Right cardiac atrium (tissue), 5 donors: ENCODE measurements at regions not wholly inside any gene's neighbourhood (a gene's known extent, or its start where the extent isn't known, plus 50 kb on each side); places are given as distances from the start of the nearest gene placed in this dataset.
A peak's percentile ranks its signal among the peaks of the same experiment; 100 is the strongest.

ENCODE experiments used
- ATAC-seq, 2 donors: fragments of 200-7000 bp; cut with Tn5 transposase; one replicate each; pipeline versions ENCODE4 v1.8.0 to v1.9.1; 2020; ENCODE audit warnings: moderate library complexity in 2 of 2, mild to moderate bottlenecking in 1 of 2
- DNase-seq, 3 donors: peaks; one replicate each; pipeline ENCODE4 v3.0.0-alpha.2; 2020
- H3K27ac ChIP-seq: one replicate; pipeline ENCODE4 v1.5.1; 2013; ENCODE audit warnings: mild to moderate bottlenecking, low read length, control low read depth, moderate library complexity
- H3K27me3 ChIP-seq: one replicate; pipeline ENCODE4 v1.6.1; 2013; ENCODE audit not compliant: control insufficient read depth, insufficient read depth
- H3K4me1 ChIP-seq: one replicate; pipeline ENCODE4 v1.6.1; 2013; ENCODE audit warnings: low read length; ENCODE audit not compliant: control insufficient read depth, insufficient read depth
- H3K4me3 ChIP-seq: one replicate; pipeline ENCODE4 v1.5.1; 2013; ENCODE audit warnings: low read length, control low read depth
- H3K9me3 ChIP-seq: one replicate; pipeline ENCODE4 v1.6.1; 2013; ENCODE audit warnings: low read length; ENCODE audit not compliant: control insufficient read depth
- WGBS: extraction: QIAGEN DNeasy Blood & Tissue Kit; methylation state at CpG from one replicate; pipeline ENCODE4 v1.1.7; 2013; 5-methylcytosine and 5-hydroxymethylcytosine counted together
- intact Hi-C, 4 donors: fragments of 100-400 bp; cut with DNase I; formaldehyde crosslinking; loops; one replicate each; pipeline versions ENCODE4 v1.11.0 to v1.14.0; 2022 to 2023
- donor health status: healthy with polysubstance abuse.
- donor health status: DM: no; HTN: yes; CAD: no.
- donor health status: DM: no; HTN: no; CAD: no.
- donor health status: DM: no; HTN: yes; CAD: no; lungs with severe emphysema.
- donor health status: DM: yes; HTN: yes; CAD: no.

GRCh38 chr5:58268268-58268667 lies 191.6 kb downstream of the PLK2 start:
- no peak overlapping the region for H3K27ac ChIP-seq
- 71% methylated on average over 4 of the region's 4 CpGs for WGBS
- intact Hi-C loops = no loop called here
- ATAC-seq (peak in 1 of 2 donors; percentile 52), DNase-seq (peak in 1 of 3 donors; percentile 24)
- H3K4me1 ChIP-seq = peaks cover 2% of the 10 kb centered on the region
- no peak overlapping the region for H3K4me3 ChIP-seq
- H3K9me3 ChIP-seq = no peaks in the 10 kb centered on the region
- H3K27me3 ChIP-seq = no peaks in the 10 kb centered on the region

GRCh38 chr5:58266402-58266801 lies 193.5 kb downstream of the PLK2 start:
- Histone ChIP-seq H3K27me3 (no peaks in the 10 kb centered on the region), H3K4me3 (no peak overlapping the region), H3K27ac (no peak overlapping the region), H3K9me3 (no peaks in the 10 kb centered on the region), H3K4me1 (peaks cover 4% of the 10 kb centered on the region)
- ATAC-seq (no peak), DNase-seq (no peak)
- intact Hi-C loops = no loop called here

- no peaks in the 10 kb centered on the region for H3K9me3 ChIP-seq
- H3K27me3 ChIP-seq = no peaks in the 10 kb centered on the region
- H3K27ac ChIP-seq = no peak overlapping the region
- no peak overlapping the region for H3K4me3 ChIP-seq
- 97% methylated on average over 4 of the region's 4 CpGs for WGBS
- ATAC-seq = no peak
- DNase-seq = no peak
- intact Hi-C loops = no loop called here
- peaks cover 4% of the 10 kb centered on the region for H3K4me1 ChIP-seq
These were observed 194.5 kb downstream of the PLK2 start for GRCh38 chr5:58265246-58265930.

GRCh38 chr5:58264276-58264675 lies 195.6 kb downstream of the PLK2 start:
- Histone ChIP-seq H3K4me1 (peaks cover 7% of the 10 kb centered on the region), H3K27ac (no peak overlapping the region), H3K4me3 (no peak overlapping the region), H3K9me3 (no peaks in the 10 kb centered on the region), H3K27me3 (no peaks in the 10 kb centered on the region)
- WGBS = 51% methylated on average over 3 of the region's 3 CpGs
- ATAC-seq = no peak
- intact Hi-C loops = no loop called here
- no peak for DNase-seq

GRCh38 chr5:58263296-58263695 lies 196.6 kb downstream of the PLK2 start:
- H3K27ac ChIP-seq = no peak overlapping the region
- intact Hi-C loops = no loop called here
- no peak for DNase-seq
- no peaks in the 10 kb centered on the region for H3K9me3 ChIP-seq
- no peaks in the 10 kb centered on the region for H3K27me3 ChIP-seq
- ATAC-seq = no peak
- no peak overlapping the region for H3K4me3 ChIP-seq
- WGBS = 100% methylated on average over 1 of the region's 1 CpG
- peaks cover 9% of the 10 kb centered on the region for H3K4me1 ChIP-seq

GRCh38 chr5:58262226-58262625 lies 197.7 kb downstream of the PLK2 start:
- DNase-seq (no peak), ATAC-seq (no peak)
- WGBS = 57% methylated on average over 1 of the region's 1 CpG
- no peaks in the 10 kb centered on the region for H3K27me3 ChIP-seq
- intact Hi-C loops = no loop called here
- H3K4me1 ChIP-seq = peaks cover 9% of the 10 kb centered on the region
- H3K4me3 ChIP-seq = no peak overlapping the region
- H3K27ac ChIP-seq = no peak overlapping the region
- H3K9me3 ChIP-seq = no peaks in the 10 kb centered on the region

- WGBS = 17% methylated on average over 4 of the region's 4 CpGs
- ATAC-seq = peak; percentile 59 to 84
- Histone ChIP-seq H3K27me3 (no peaks in the 10 kb centered on the region), H3K4me1 (peaks cover 9% of the 10 kb centered on the region), H3K27ac (no peak overlapping the region), H3K4me3 (no peak overlapping the region), H3K9me3 (no peaks in the 10 kb centered on the region)
- intact Hi-C loops = no loop called here
- peak in 1 of 3 donors; percentile 50 for DNase-seq
These were observed 198.3 kb downstream of the PLK2 start for GRCh38 chr5:58261605-58262004.

GRCh38 chr5:58260243-58260642 lies 199.6 kb downstream of the PLK2 start:
- DNase-seq (no peak), ATAC-seq (no peak)
- Histone ChIP-seq H3K27ac (no peak overlapping the region), H3K4me3 (no peak overlapping the region), H3K4me1 (peaks cover 9% of the 10 kb centered on the region), H3K27me3 (no peaks in the 10 kb centered on the region), H3K9me3 (no peaks in the 10 kb centered on the region)
- WGBS = 94% methylated on average over 2 of the region's 2 CpGs
- intact Hi-C loops = no loop called here

GRCh38 chr5:58259685-58260152 lies 200.2 kb downstream of the PLK2 start:
- ATAC-seq (peak in 1 of 2 donors; percentile 19), DNase-seq (no peak)
- H3K27me3 ChIP-seq = no peaks in the 10 kb centered on the region
- H3K4me3 ChIP-seq = no peak overlapping the region
- H3K4me1 ChIP-seq = peaks cover 9% of the 10 kb centered on the region
- intact Hi-C loops = no loop called here
- 40% methylated on average over 6 of the region's 6 CpGs for WGBS
- no peak overlapping the region for H3K27ac ChIP-seq
- H3K9me3 ChIP-seq = no peaks in the 10 kb centered on the region

- H3K4me1 ChIP-seq = peaks cover 7% of the 10 kb centered on the region
- no peak overlapping the region for H3K4me3 ChIP-seq
- ATAC-seq (no peak), DNase-seq (no peak)
- H3K9me3 ChIP-seq = no peaks in the 10 kb centered on the region
- intact Hi-C loops = no loop called here
- no peak overlapping the region for H3K27ac ChIP-seq
- H3K27me3 ChIP-seq = no peaks in the 10 kb centered on the region
These were observed 200.8 kb downstream of the PLK2 start for GRCh38 chr5:58258984-58259684.

GRCh38 chr5:58255970-58256369 lies 203.9 kb downstream of the PLK2 start:
- Histone ChIP-seq H3K27me3 (no peaks in the 10 kb centered on the region), H3K27ac (no peak overlapping the region), H3K4me1 (peaks cover 5% of the 10 kb centered on the region), H3K9me3 (no peaks in the 10 kb centered on the region), H3K4me3 (no peak overlapping the region)
- WGBS = 74% methylated on average over 2 of the region's 2 CpGs
- intact Hi-C loops = no loop called here
- DNase-seq = no peak
- ATAC-seq = no peak
